ENCODE measurements at regions not wholly inside any gene's neighbourhood (a gene's known extent, or its start where the extent isn't known, plus 50 kb on each side); places are given as distances from the start of the nearest gene placed in this dataset.

DNA sequence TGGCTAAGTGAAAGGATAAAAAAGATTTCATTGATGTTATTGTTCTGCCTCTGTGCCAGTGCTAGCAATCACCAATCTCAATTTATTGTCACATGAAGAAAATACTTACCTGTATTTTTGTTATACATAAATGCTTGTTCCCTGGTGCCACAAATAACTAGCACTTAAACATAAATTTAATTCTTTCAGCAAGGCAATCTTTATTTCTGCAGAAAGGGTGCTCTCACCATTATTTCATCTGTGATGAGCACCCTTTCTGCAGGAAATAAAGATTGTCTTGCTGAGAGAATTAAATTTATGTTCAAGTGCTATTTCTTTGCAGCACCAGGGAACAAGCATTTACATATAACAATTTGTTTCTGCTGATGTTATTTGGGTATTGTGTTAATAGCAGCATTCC is 87.2 kb downstream of the DIRAS3 start:
- no peak overlapping the region for H3K4me3 ChIP-seq (ENCODE audit: low read depth, low read length)
- no peak for DNase-seq (ENCODE audit: low read depth)
- TF ChIP-seq, protein P1, sequence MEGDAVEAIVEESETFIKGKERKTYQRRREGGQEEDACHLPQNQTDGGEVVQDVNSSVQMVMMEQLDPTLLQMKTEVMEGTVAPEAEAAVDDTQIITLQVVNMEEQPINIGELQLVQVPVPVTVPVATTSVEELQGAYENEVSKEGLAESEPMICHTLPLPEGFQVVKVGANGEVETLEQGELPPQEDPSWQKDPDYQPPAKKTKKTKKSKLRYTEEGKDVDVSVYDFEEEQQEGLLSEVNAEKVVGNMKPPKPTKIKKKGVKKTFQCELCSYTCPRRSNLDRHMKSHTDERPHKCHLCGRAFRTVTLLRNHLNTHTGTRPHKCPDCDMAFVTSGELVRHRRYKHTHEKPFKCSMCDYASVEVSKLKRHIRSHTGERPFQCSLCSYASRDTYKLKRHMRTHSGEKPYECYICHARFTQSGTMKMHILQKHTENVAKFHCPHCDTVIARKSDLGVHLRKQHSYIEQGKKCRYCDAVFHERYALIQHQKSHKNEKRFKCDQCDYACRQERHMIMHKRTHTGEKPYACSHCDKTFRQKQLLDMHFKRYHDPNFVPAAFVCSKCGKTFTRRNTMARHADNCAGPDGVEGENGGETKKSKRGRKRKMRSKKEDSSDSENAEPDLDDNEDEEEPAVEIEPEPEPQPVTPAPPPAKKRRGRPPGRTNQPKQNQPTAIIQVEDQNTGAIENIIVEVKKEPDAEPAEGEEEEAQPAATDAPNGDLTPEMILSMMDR (IDR thresholded peaks at IDR 0.05; ENCODE audit: insufficient read depth, low read depth, low read length, missing control alignments), result no peak

DNA sequence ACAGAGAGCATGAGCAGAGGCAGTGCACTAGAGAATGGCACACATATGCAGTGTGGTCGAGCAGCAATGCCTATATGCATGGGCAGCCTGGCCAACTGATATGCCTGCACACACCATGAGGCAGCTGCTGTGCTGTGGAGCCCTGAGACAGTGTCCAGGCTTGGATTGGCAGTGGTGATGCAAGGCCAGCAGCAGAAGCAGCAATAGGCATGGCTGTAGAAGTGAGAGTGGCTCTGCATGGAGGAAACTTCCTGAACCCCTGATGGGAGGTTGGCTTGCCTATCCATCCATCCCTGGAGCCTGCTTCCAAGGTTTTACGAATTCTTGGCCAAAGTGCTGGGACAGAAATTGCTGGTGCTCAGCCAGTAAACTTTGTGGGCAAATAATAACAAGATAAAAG is 89.7 kb downstream of the DIRAS3 start:
- DNase-seq (ENCODE audit: low read depth), result no peak
- TF ChIP-seq, protein P1 (IDR thresholded peaks at IDR 0.05; ENCODE audit: insufficient read depth, low read depth, low read length, missing control alignments), result no peak
- H3K4me3 ChIP-seq (ENCODE audit: low read depth, low read length), result no peak overlapping the region

DNA sequence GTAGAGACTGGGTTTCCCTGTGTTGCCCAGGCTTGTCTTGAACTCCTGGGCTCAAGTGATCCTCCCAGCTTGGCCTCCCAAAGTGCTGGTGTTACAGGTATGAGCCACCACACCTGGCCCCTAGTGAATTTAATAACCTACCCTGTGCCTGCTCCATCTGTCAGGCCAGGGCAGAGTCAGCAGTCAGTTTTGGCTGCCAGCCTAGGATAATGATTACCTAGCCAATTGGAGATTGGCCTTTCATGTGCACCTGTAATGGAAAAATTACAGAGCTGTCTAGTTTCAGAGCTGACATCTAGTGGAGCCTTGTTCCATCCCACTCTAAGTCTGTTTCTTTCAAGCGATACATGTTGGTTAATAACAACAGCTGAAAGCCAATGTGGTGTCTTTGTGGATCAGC is 92.0 kb downstream of the DIRAS3 start:
- TF ChIP-seq, protein P1 (IDR thresholded peaks at IDR 0.05; ENCODE audit: insufficient read depth, low read depth, low read length, missing control alignments), result no peak

DNA sequence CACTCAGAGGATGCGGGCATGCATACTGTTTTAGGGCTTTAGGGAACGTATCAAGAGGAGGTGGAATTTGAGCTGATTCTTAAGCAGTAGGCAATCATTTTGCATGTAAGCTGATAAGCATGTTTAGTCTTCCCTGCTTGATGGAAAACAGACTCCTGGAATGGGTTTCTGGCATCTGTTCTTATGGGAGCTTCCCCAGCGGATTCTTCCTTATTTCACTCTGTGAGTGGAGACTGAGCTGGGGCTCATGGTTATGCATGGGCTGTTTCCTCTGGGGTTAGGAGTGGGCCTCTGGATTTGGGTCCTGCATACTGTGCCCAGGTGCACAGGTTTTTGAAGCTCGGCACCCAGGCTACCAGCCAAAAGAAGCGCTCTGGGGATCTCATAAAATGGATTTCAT is 93.4 kb downstream of the DIRAS3 start:
- DNase-seq (ENCODE audit: low read depth), result no peak
- no peak overlapping the region for H3K4me3 ChIP-seq (ENCODE audit: low read depth, low read length)
- TF ChIP-seq, protein P1 (IDR thresholded peaks at IDR 0.05; ENCODE audit: insufficient read depth, low read depth, low read length, missing control alignments), result no peak

More for the DNA sequence above, 92.0 kb downstream of the DIRAS3 start:
- DNase-seq (ENCODE audit: low read depth), result no peak
- H3K4me3 ChIP-seq (ENCODE audit: low read depth, low read length), result no peak overlapping the region

DNA sequence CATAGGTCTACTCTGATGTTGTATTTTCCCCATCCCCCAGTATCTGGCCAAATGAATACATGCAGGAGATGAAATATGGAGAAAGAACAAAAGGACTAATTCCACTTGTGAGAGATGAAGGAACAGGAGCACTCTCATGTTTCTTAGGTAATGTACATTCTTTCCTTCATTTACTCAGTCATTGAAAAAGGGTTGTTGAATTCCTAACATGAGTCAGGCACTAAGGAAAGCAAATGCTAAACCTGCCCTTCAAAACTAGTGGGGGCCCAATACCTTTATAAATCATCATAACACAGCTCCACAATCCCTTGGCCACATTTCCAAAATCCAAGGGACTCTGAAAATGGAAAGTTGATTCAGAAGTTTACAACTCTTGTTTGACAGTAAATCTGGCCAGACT is 94.3 kb downstream of the DIRAS3 start:
- DNase-seq (ENCODE audit: low read depth), result no peak
- TF ChIP-seq, protein P1 (IDR thresholded peaks at IDR 0.05; ENCODE audit: insufficient read depth, low read depth, low read length, missing control alignments), result no peak
- H3K4me3 ChIP-seq (ENCODE audit: low read depth, low read length), result no peak overlapping the region

DNA sequence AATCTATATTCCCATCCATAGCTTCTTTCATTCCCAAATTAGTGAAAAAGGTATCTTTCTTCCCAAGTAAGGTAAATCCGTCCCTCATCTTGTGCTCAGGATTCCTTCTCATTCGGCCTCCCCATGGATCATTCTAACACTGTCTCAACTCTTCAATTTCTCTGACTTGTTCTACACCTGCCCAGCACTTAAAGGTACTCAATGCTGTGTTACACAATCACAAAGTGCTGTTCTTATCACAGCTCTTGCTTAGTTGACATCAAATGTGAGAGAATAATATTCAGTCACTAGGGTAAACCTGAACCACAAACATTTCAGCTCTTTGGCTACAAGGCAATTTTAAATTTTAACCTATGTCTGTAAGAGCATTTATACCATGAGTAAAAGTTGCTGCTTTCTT is 94.8 kb downstream of the DIRAS3 start:
- TF ChIP-seq, protein P1 (IDR thresholded peaks at IDR 0.05; ENCODE audit: insufficient read depth, low read depth, low read length, missing control alignments), result no peak
- DNase-seq (ENCODE audit: low read depth), result no peak
- no peak overlapping the region for H3K4me3 ChIP-seq (ENCODE audit: low read depth, low read length)

DNA sequence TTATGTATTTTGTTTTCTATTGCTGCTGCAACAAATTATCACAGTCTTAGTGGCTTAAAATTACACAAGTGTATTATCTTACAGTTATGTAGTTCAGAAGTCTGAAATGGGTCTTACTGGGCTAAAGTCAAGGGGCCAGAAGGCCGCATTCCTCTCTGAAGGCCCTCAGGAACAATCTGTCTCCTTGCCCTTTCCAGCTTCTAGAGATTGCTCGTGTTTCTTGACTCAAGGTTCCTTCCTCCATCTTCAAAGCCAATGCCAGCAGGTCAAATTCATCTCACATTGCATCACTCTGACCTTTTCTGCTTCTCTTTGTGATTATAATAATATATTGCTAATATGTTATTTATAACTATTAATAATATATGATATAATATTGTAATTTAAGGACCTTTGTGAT is 97.1 kb downstream of the DIRAS3 start:
- TF ChIP-seq, protein P1 (IDR thresholded peaks at IDR 0.05; ENCODE audit: insufficient read depth, low read depth, low read length, missing control alignments), result no peak
- no peak overlapping the region for H3K4me3 ChIP-seq (ENCODE audit: low read depth, low read length)
- DNase-seq (ENCODE audit: low read depth), result no peak

All from GM12865 (cell line).